ENCODE measurements at regions not wholly inside any gene's neighbourhood (a gene's known extent, or its start where the extent isn't known, plus 50 kb on each side); places are given as distances from the start of the nearest gene placed in this dataset.

GRCh38 chr7:45988405-45989057 lies 67.5 kb upstream of the IGFBP3 start:
- no peak for TF ChIP-seq POLR2A (IDR thresholded peaks at IDR 0.05)
- TF ChIP-seq, protein P1, sequence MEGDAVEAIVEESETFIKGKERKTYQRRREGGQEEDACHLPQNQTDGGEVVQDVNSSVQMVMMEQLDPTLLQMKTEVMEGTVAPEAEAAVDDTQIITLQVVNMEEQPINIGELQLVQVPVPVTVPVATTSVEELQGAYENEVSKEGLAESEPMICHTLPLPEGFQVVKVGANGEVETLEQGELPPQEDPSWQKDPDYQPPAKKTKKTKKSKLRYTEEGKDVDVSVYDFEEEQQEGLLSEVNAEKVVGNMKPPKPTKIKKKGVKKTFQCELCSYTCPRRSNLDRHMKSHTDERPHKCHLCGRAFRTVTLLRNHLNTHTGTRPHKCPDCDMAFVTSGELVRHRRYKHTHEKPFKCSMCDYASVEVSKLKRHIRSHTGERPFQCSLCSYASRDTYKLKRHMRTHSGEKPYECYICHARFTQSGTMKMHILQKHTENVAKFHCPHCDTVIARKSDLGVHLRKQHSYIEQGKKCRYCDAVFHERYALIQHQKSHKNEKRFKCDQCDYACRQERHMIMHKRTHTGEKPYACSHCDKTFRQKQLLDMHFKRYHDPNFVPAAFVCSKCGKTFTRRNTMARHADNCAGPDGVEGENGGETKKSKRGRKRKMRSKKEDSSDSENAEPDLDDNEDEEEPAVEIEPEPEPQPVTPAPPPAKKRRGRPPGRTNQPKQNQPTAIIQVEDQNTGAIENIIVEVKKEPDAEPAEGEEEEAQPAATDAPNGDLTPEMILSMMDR (IDR thresholded peaks at IDR 0.05 in 4 of 5, conservative IDR thresholded peaks at IDR 0.05 in 1 of 5) = no peak
